H1 (cell line): ENCODE measurements at regions not wholly inside any gene's neighbourhood (a gene's known extent, or its start where the extent isn't known, plus 50 kb on each side); places are given as distances from the start of the nearest gene placed in this dataset.

Source experiments
- CTCF ChIA-PET: fragments of 300-600 bp; sonication (Branson Sonifier 250); formaldehyde crosslinking; loops from one replicate; lab custom pipeline; 2021; ENCODE audit not compliant: partially characterized antibody; lab: Charles Lee
- POLR2A ChIA-PET: fragments of 300-600 bp; sonication (Branson Sonifier 250); formaldehyde crosslinking; loops from one replicate; lab custom pipeline; 2021; ENCODE audit warnings: inconsistent platforms; ENCODE audit not compliant: partially characterized antibody; lab: Charles Lee
- DNase-seq, 2 experiments: peaks; one replicate each; pipeline versions ENCODE4 v3.0.0 to v3.0.0-alpha.2; 2010 to 2022; ENCODE audit warnings: low spot score in 2 of 2, low read depth in 1 of 2, mixed read lengths in 1 of 2
- FAIRE-seq: peaks from 2 replicates; lab custom pipeline; 2011; peaks lifted over from hg19 to GRCh38; lab: Jason Lieb, UNC
- H2AFZ ChIP-seq: 2 replicates; pipeline ENCODE4 v1.8.1; 2012; ENCODE audit warnings: low read length, inconsistent platforms
- H2AK5ac ChIP-seq: 2 replicates; pipeline ENCODE4 v1.6.1; 2013; ENCODE audit warnings: low read depth, low read length
- H2BK120ac ChIP-seq: replicated peaks from 2 replicates; pipeline ENCODE3; 2013; ENCODE audit warnings: low read depth, low read length, inconsistent platforms
- H2BK12ac ChIP-seq: 2 replicates; pipeline ENCODE4 v1.6.1; 2013; ENCODE audit warnings: low read depth, low read length
- H2BK15ac ChIP-seq: 2 replicates; pipeline ENCODE4 v1.6.1; 2013; ENCODE audit warnings: low read length
- H2BK20ac ChIP-seq: 2 replicates; pipeline ENCODE4 v1.6.1; 2013; ENCODE audit warnings: low read length
- H2BK5ac ChIP-seq: 2 replicates; pipeline ENCODE4 v1.6.1; 2013; ENCODE audit warnings: low read depth, low read length
- H3K14ac ChIP-seq: 2 replicates; pipeline ENCODE4 v1.6.1; 2013; ENCODE audit warnings: inconsistent platforms; ENCODE audit not compliant: insufficient read length
- H3K18ac ChIP-seq: 2 replicates; pipeline ENCODE4 v1.6.1; 2013; ENCODE audit warnings: low read length; ENCODE audit errors: extremely low read depth
- H3K23ac ChIP-seq: 2 replicates; pipeline ENCODE4 v1.6.1; 2013; ENCODE audit warnings: inconsistent platforms; ENCODE audit not compliant: insufficient read length
- H3K23me2 ChIP-seq: 2 replicates; pipeline ENCODE4 v1.6.1; 2013; ENCODE audit warnings: low read depth, low read length
- H3K27ac ChIP-seq: 2 replicates; pipeline ENCODE4 v1.6.1; 2011; ENCODE audit warnings: low read depth, low read length, inconsistent platforms
- H3K27me3 ChIP-seq, 4 experiments: replicated peaks in 1 of 4; 1 replicate in 1 of 4; 2 replicates in 3 of 4; pipeline versions ENCODE4 v1.6.1 to v1.8.1; 2011 to 2013; ENCODE audit warnings: low read length in 3 of 4, mild to moderate bottlenecking in 3 of 4, inconsistent platforms in 2 of 4, mixed read lengths in 2 of 4, moderate library complexity in 1 of 4; ENCODE audit not compliant: control insufficient read depth in 3 of 4, insufficient read depth in 3 of 4; ENCODE audit errors: extremely low read depth in 1 of 4
- H3K36me3 ChIP-seq, 4 experiments: 2 replicates each; pipeline versions ENCODE4 v1.6.1 to v1.8.1; 2011 to 2013; ENCODE audit warnings: mild to moderate bottlenecking in 4 of 4, low read length in 3 of 4, moderate library complexity in 2 of 4, control low read depth in 1 of 4, inconsistent platforms in 1 of 4; ENCODE audit not compliant: insufficient read depth in 4 of 4, control insufficient read depth in 2 of 4
- H3K4ac ChIP-seq: replicated peaks from 2 replicates; pipeline ENCODE3; 2013; ENCODE audit warnings: low read length, low read depth, mixed read lengths, inconsistent platforms; ENCODE audit not compliant: insufficient read length
- H3K4me1 ChIP-seq, 4 experiments: replicated peaks in 1 of 4; 1 replicate in 1 of 4; 2 replicates in 3 of 4; pipeline versions ENCODE4 v1.6.1 to v1.8.1; 2011 to 2013; ENCODE audit warnings: low read length in 3 of 4, inconsistent platforms in 2 of 4, mixed read lengths in 1 of 4; ENCODE audit not compliant: insufficient read depth in 4 of 4, control insufficient read depth in 3 of 4
- H3K4me2 ChIP-seq, 2 experiments: 2 replicates each; pipeline versions ENCODE4 v1.6.1 to v1.8.1; 2011 to 2013; ENCODE audit warnings: low read depth in 2 of 2, low read length in 2 of 2, control low read depth in 1 of 2, inconsistent platforms in 1 of 2, mild to moderate bottlenecking in 1 of 2; ENCODE audit not compliant: insufficient read depth in 1 of 2
- H3K4me3 ChIP-seq, 4 experiments: fragments of 200-600, 300-600 bp in 1 of 4; sonication (generic), shearing (Covaris generic), sonication (Bioruptor Twin) in 1 of 4; 2 replicates each; pipeline versions ENCODE4 v1.5.1 to v1.8.1; 2011 to 2016; ENCODE audit warnings: low read length in 4 of 4, low read depth in 3 of 4, control low read depth in 2 of 4, inconsistent platforms in 2 of 4, mild to moderate bottlenecking in 2 of 4, mixed read lengths in 1 of 4, moderate library complexity in 1 of 4; ENCODE audit not compliant: insufficient read depth in 2 of 4; ENCODE audit errors: extremely low read depth in 1 of 4
- H3K56ac ChIP-seq: replicated peaks from 2 replicates; pipeline ENCODE3; 2013; ENCODE audit warnings: low read depth, mild to moderate bottlenecking, mixed read lengths, low read length, inconsistent platforms; ENCODE audit not compliant: insufficient read length
- H3K79me1 ChIP-seq: 2 replicates; pipeline ENCODE4 v1.6.1; 2013; ENCODE audit warnings: low read depth, low read length, control low read depth
- H3K79me2 ChIP-seq, 2 experiments: 2 replicates each; pipeline versions ENCODE4 v1.6.1 to v1.8.1; 2012 to 2013; ENCODE audit warnings: low read length in 2 of 2, mild to moderate bottlenecking in 2 of 2, inconsistent platforms in 1 of 2; ENCODE audit not compliant: insufficient read depth in 2 of 2, control insufficient read depth in 1 of 2
- H3K9ac ChIP-seq, 4 experiments: replicated peaks in 1 of 4; 1 replicate in 1 of 4; 2 replicates in 3 of 4; pipeline versions ENCODE4 v1.6.1 to v1.8.1; 2011 to 2013; ENCODE audit warnings: low read depth in 3 of 4, low read length in 3 of 4, control low read depth in 2 of 4, mild to moderate bottlenecking in 2 of 4, moderate library complexity in 2 of 4, inconsistent platforms in 1 of 4; ENCODE audit errors: extremely low read depth in 1 of 4
- H3K9me3 ChIP-seq, 2 experiments: 2 replicates each; pipeline versions ENCODE4 v1.6.1 to v1.8.1; 2012 to 2013; ENCODE audit warnings: mild to moderate bottlenecking in 2 of 2, moderate library complexity in 2 of 2, control low read depth in 1 of 2, inconsistent platforms in 1 of 2, low read depth in 1 of 2, low read length in 1 of 2, mixed read lengths in 1 of 2; ENCODE audit not compliant: insufficient read depth in 2 of 2
- H4K20me1 ChIP-seq, 2 experiments: replicated peaks in 1 of 2; 2 replicates each; pipeline versions ENCODE3 to v1.8.1; 2011 to 2013; ENCODE audit warnings: inconsistent platforms in 2 of 2, low read length in 2 of 2, mild to moderate bottlenecking in 1 of 2; ENCODE audit not compliant: insufficient read depth in 2 of 2, control insufficient read depth in 1 of 2
- H4K5ac ChIP-seq: 2 replicates; pipeline ENCODE4 v1.6.1; 2013; ENCODE audit warnings: low read length, low read depth, mixed read lengths, inconsistent platforms; ENCODE audit not compliant: insufficient read length
- H4K8ac ChIP-seq: 2 replicates; pipeline ENCODE4 v1.8.0; 2013; ENCODE audit warnings: mild to moderate bottlenecking, moderate library complexity, low read length, inconsistent platforms; ENCODE audit not compliant: insufficient read depth; ENCODE audit errors: extremely low read depth
- H4K91ac ChIP-seq: replicated peaks from 2 replicates; pipeline ENCODE3; 2013; ENCODE audit warnings: low read length, mixed read lengths, inconsistent platforms; ENCODE audit not compliant: insufficient read length
- CBX5 ChIP-seq: fragments of 300-800, 300-1000 bp; sonication (generic); IDR thresholded peaks from 2 replicates; pipeline ENCODE4 v1.7.1; 2016; ENCODE audit warnings: antibody characterized with exemption, low read length, low read depth
- FOSL1 ChIP-seq: IDR thresholded peaks from 2 replicates; pipeline ENCODE4 v1.6.1; 2011; ENCODE audit warnings: mild to moderate bottlenecking, low read depth, low read length, moderate library complexity; ENCODE audit not compliant: insufficient read depth
- PHF8 ChIP-seq: fragments of 200-600 bp; sonication (generic); conservative IDR thresholded peaks from 2 replicates; pipeline ENCODE4 v1.7.1; 2012; ENCODE audit warnings: low read depth, mild to moderate bottlenecking, inconsistent platforms, low read length, moderate library complexity
- SUZ12 ChIP-seq: fragments of 200-600 bp; sonication (generic); IDR thresholded peaks from 2 replicates; pipeline ENCODE4 v1.6.1; 2012; ENCODE audit warnings: mild to moderate bottlenecking, inconsistent platforms, low read length, moderate library complexity, mixed read lengths
- WGBS, 2 experiments: shearing (Covaris generic) in 1 of 2; methylation state at CpG; one replicate each; pipeline versions ENCODE4 v1.1.6 to v1.1.7; 2013 to 2015; ENCODE audit warnings: low lambda C conversion rate in 2 of 2, mixed read lengths in 2 of 2, inconsistent platforms in 1 of 2, low coverage in 1 of 2, missing lambda C conversion rate in 1 of 2; ENCODE audit not compliant: insufficient replicate concordance in 2 of 2, insufficient coverage in 1 of 2, insufficient read length in 1 of 2; ENCODE audit errors: extremely low coverage in 1 of 2, missing lambda C conversion rate in 1 of 2; 5-methylcytosine and 5-hydroxymethylcytosine counted together

GRCh38 chr5:109524555-109524954, 114.8 kb upstream of the PJA2 start:
- Histone ChIP-seq H3K27me3 (no peaks in the 10 kb centered on the region), H4K5ac (no peak overlapping the region), H3K9me3 (no peaks in the 10 kb centered on the region), H2AFZ (no peak overlapping the region), H3K18ac (no peak overlapping the region), H2BK20ac (no peak overlapping the region), H3K14ac (no peak overlapping the region), H3K56ac (no peak overlapping the region), H2BK15ac (no peak overlapping the region), H3K27ac (no peak overlapping the region), H4K20me1 (no peaks in the 10 kb centered on the region), H2BK12ac (no peak overlapping the region), H3K4me2 (no peak overlapping the region), H2AK5ac (no peak overlapping the region), H3K79me2 (no peaks in the 10 kb centered on the region), H3K36me3 (no peaks in the 10 kb centered on the region), H3K4me1 (no peaks in the 10 kb centered on the region), H2BK120ac (no peak overlapping the region), H3K9ac (no peak overlapping the region), H3K4ac (no peak overlapping the region), H3K23ac (no peak overlapping the region), H4K91ac (no peak overlapping the region), H2BK5ac (no peak overlapping the region), H3K4me3 (no peak overlapping the region), H3K79me1 (no peaks in the 10 kb centered on the region), H3K23me2 (no peaks in the 10 kb centered on the region), H4K8ac (no peak overlapping the region)
- 91% methylated on average over 2 of the region's 2 CpGs; no CpG with 5 or more reads in 1 of the 2 experiments for WGBS, 2 experiments
- no peak for DNase-seq
- no peak for FAIRE-seq
- POLR2A ChIA-PET = no interaction called here
- CTCF ChIA-PET = no interaction called here
- TF ChIP-seq PHF8 = no peak
- TF ChIP-seq FOSL1 = no peak
- no peak for TF ChIP-seq CBX5
- no peak for TF ChIP-seq SUZ12
